GM21528 (cell line): ENCODE measurements at regions not wholly inside any gene's neighbourhood (a gene's known extent, or its start where the extent isn't known, plus 50 kb on each side); places are given as distances from the start of the nearest gene placed in this dataset.

Experiments
- ATAC-seq: cut with Tn5 transposase; IDR thresholded peaks from one replicate; pipeline ENCODE4 v1.9.1; 2021; ENCODE audit warnings: mild to moderate bottlenecking, moderate library complexity; ENCODE audit not compliant: unreplicated experiment, low FRiP score

DNA sequence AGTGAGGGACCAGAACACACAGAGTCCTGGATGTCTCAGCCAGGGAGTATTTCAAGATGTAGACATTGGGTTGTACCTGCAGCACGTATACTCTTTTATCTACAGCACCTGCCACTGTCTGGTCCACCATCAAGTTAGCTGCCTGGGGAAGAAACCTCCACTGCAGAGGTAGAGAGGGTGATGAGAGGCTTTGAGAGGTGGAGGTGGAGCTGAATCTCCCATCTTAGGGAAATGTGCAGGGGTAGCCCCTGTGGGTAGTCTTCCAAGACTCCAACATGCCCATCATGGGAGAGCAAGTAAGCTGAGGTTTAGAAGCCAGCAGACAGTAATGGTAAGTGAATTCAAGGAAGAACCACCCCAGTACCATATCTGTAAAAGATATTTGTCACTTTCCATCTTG, 93.3 kb upstream of the CELF4 start:
- ATAC-seq: no peak

DNA sequence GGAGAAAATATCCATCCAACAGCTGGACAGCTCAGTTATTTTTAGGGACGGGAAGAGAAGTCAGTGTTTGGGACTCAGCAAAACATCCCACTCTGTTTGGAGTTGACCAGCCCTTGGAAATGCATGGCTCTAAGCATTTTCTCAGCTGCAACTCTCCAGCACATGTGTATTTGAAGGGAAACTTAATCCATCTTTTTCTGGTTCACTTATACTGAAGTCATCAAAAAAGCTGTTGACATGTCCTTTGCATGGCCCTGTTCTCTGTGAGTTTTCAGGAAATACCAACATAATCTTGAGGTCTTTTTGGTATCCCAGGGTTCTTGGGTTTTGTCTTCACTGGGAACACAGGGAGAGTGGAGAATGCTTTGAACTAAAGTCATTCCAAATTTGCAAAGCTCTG, 91.9 kb upstream of the CELF4 start:
- no peak for ATAC-seq

DNA sequence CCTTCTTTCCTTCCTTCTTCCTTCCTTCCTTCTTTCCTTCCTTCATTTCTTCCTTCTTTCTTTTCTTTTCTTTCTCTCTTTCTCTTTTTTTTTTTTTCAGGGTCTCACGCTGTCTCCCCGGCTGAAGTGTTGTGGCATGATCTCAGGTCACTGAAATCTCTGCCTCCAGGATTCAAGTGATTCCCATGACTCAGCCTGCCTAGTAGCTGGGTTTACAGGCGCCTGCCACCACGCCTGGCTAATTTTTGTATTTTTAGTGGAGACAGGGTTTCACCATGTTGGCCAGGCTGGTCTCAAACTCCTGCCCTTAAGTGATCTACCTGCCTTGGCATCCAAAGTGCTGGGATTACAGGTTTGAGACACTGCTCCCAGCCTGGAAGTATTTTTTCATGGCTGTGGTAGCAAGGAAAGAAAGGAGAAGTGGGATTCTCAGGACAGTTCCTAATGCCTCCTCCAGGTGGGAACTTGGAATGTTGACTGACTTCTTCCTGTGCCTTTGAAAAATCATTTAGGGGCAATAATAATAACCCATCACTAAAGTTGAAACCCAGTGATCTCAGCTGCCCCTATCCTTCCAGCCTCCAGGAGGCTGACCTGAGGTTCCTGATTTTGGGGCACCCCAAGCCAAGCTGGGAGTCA, 89.3 kb upstream of the CELF4 start:
- ATAC-seq: no peak

DNA sequence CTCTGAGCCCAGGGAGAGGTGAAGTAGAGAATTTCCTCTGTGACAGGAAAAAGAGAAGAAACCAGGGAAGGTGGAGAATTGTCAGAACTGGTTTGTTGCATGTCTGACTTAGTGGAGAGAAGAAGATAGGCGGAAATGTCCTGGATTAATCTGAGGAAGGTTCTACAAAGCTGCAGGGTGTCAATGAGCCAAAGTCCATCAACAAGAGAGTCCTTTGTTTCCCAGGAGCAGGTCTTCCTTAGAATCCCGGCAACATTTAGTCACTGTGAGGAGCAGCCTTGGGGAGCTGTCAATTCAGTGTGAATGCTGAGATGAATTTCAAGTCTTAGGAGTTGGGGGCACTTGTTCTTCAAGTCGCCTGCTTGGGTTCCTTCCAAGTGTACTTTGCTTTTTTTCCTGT, 88.4 kb upstream of the CELF4 start:
- ATAC-seq: no peak

DNA sequence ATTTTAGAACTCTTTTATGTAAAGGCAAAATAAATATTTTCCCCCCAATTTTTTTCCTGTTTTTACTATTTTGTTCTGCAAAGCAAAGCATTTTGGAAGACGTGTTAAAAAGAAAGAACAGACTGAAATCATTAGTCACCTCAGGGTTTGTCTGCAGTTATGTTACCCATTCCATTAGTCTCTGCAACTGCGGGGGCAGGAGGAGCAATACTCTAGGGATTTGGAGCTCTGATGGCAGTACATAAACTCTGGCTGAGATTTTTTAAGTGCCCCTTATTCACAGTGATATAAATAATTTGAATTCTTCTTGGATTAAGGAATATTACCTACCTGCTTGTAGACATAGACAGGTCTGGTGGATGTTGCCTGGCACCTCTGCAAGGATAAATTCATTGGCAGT, 88.0 kb upstream of the CELF4 start:
- no peak for ATAC-seq

DNA sequence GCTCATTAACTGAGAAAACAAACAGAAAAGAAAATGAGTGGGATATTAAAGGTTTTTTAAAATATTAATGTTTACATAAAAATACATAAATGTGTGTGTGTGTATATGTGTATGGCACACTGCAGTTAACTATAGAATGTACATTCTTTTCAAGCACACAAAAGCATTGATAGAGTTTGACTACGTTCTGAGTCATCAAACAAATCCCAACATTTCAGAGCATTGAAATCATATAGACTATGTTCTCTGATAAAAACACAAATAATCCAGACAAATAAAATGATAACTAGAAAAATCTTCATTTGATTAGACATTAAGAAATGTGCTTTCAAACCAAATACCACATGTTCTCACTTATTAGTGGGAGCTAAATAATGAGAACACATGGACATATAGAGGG, 84.3 kb upstream of the CELF4 start:
- ATAC-seq: no peak

DNA sequence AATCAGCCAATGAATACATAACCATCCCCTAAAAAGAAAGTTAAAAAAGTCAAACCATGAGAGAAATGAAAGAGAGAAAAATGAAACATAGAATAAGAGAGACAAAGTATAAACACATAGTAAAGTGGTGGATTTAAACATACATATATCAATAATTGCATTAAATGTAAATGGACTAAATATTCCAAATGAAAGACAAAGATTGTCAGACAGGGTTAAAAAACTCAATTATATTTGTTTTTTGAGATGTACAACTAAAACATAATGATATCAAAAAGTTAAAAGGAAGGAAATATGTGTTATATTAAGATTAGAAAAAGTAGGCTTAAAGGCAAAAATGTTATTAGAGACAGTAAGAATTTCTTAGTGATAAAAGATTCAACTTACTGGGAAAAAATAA, 83.8 kb upstream of the CELF4 start:
- no peak for ATAC-seq

DNA sequence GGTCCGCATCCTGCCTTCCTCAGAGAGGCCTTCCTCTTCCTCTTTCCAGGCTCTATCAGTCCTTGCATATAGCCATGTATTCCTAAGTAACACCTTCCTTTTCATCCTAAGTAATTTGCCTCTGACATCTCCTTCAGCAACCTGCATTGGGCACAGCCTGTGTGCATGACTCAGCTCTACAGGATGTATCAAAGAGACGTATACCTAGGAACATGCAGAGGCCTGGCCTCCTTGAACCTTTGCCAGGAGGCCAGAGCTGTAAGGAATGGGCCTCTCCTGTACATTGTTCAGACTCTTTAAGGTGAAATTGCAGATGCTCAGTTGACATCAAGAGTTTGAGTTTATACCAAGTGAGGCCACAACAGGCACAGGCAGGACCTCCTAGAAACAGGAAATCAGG, 76.0 kb upstream of the CELF4 start:
- ATAC-seq: no peak

DNA sequence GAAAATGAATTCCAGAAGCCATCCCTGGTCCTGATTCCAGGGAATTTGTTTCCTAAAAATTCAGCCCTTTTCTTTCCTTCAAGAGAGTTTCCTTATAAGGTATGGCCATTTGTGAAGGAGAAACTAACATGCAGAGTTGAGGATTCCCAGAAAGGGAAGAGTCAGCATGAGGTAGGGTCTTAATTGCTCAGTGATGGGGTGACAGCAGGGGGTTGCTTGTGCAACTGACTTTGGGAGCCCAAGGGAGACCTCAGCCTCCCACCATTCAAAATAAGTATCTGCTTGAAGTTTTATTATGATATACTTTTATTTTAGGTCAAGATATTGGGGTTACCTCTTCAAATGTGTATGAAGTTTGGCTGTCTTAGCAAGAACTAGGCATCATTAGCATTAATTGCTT, 74.9 kb upstream of the CELF4 start:
- ATAC-seq: no peak

DNA sequence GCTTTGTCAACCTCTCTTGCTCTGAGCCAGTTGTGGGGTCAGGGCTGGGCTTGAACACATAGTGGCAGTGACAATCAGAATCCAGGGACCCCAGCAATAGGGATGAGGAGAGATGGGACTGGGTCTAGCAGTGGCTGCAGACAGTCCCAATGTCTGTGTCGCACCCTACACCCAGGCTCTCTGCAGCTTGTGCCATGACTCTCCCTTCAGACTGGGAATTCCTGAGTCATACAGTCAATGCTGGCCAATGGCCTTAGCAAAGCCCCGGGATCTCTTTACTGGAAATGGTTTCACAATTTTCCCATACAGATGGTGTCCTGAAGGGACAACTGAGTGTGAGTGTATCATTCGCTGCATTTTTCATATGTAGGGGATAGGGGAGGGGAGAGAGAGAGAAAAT, 74.2 kb upstream of the CELF4 start:
- no peak for ATAC-seq

DNA sequence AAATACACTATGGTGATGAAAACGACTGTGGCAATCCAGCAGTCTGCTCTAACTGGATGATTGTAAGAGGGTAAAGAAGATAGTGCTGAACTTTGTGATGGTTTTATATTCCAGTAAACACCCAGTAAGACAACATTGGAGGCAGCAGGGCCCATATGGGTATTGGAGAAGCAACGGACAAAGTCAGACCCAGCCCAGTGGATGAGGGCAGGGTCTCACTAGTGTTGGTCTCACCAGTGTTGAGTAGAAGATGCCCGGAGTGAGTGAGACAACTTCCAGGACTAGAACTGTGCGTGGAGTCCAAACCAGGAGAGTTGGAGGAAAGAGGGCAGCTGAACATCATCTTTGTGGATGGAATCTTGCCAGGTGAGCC, 71.9 kb upstream of the CELF4 start:
- no peak for ATAC-seq

DNA sequence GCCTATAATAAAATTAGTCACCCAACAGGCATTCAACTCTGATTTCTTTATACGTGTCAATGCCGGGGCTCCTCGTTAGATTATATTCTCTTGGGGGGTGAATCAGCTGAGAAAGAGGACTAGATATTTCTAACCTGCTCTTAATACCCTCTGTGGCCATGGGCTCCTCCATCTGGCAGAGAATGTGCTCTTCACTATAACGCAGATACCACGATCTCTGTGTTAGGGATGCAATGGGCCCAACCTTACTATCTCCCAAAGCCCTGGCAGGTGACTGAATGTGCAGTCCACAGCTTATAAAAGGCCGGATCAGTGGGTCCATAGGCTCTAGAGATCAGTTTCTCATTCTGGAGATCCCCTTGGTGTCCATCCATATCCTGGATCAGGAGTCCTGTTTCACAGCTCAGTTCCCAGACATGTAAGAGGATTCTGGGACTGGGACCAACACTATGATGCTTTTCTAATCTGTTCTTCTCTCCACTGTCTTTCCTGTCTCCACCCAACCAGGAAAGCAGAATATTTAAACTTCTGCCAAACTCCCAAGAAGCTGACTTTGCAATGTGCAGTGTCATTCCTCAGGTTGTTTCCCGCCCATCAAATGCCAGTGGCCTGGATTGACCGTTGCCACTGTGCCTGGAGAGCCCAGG, 71.4 kb upstream of the CELF4 start:
- ATAC-seq: no peak

DNA sequence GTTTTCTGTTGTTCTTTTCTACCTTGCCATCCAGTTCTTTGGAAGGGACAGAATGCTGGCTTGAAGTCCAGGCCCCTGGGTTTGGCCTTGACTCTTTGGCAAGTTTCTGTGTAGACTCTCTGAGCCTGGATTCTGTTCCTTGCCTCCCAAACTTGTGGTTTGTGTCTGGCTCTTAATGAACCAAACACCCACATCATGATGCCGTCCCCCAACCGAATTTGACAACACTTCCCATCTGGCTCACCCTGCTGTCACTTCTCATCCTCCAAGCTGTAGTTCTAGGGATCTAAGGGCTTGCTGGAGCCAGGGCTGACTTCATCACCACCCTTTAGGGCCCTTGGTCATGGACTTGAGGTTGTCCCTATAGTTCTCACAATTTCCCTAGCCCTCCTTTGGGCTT, 68.9 kb upstream of the CELF4 start:
- ATAC-seq: no peak

DNA sequence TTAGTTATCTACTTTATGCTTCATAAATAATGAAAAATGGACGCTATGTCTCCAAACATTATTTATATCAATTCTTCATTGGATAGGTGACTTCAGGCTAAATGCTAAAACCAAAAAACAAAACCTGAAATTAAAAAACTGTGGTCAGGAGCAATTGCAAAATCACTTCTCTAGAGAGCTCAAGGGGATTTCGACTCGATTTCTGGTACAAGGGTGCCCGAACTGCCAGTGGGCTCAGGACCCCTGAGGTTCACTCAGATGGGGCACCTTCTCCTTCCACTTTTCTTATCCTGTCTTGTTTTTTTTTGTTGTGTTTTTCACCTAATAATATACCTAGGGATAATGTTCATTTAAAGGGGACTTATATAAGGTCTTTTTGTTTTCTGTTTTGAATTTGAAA, 65.8 kb upstream of the CELF4 start:
- no peak for ATAC-seq

DNA sequence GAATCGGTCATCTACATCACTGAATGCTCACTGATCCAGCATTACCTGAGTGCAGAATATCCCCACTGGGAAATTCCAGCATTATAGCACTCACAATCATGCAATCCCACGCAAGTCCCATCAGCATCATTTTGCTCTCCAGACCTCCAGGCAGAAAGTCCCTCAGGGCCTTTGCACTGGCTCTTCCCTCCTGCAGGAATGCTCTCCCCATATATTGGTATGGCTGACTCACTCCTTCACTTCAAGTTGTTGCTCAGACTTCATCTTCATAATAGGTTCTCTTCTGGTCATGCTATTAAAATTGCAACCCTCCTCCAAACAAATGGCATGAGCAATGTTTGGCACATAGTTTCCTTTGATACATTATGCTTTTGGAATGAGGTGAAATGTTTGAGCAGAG, 64.7 kb upstream of the CELF4 start:
- ATAC-seq: no peak

DNA sequence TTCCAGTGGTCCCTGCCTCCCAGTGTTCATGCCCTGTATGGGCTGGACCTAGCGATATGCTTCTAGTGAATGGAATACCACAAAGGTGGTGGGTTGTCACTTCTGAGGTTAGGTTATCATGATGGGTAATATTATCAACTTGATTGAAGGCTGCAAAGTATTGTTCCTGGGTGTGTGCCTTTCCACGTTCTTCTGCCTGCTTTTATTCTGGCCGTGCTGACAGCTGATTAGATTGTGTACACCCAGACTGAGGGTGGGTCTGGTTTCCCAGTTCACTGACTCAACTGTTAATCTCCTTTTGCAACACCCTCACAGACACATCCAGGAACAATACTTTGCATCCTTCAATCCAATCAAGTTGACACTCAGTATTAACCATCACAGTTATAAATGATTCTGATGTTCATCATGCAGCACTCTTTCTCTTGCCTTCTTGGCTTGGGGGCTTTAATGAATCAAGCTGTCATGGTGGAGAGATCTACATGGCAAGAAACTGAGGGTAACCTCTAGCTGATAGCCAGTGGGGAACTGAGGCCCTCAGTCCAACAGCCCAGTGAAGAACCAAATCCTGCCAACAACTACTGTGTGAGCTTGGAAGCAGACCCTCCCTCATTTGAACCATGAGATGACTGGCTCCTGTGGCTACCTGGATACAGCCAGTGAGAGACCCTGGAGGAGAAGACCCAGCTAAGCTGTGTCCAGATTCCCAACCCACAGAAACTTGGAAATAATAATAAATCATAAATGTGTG, 63.0 kb upstream of the CELF4 start:
- ATAC-seq: no peak

DNA sequence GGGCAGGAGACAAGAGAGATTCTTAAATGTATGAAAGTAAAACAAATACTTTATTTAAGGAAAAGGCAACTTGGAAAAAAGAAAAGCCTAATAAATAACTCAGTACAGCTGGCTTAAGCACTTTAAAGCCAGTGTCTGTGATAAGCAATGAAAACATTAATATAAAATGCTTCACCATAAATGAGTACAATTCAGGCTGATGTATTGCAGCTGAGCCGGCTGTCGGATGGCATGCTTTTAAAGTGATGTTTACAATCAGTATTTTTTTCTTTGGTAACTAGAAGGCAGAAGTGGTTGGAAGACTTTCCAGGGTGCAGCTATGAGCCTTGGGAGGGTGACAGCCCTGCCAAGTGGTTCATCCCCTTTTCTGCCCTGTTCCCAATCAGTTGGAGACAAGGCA, 58.7 kb upstream of the CELF4 start:
- ATAC-seq: no peak

DNA sequence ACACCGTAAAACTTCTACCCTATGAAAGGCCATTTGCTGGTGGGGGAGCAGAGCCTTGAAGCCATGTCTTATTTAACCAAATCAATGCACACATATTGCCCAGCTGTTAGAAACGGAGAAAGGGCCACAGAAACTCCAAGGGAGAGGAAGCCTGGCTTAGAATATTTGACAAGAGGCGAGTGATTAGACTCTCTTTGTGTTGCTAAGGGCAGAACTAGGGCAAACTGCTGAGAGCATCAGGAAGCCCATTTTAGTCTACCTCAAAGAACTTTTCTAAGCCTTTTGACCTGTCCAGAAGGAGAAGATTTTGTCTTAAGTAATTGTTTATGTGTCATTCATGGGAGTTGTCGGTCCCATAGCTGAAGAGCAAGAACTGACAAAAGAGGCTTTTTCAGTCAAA, 54.4 kb upstream of the CELF4 start:
- no peak for ATAC-seq

DNA sequence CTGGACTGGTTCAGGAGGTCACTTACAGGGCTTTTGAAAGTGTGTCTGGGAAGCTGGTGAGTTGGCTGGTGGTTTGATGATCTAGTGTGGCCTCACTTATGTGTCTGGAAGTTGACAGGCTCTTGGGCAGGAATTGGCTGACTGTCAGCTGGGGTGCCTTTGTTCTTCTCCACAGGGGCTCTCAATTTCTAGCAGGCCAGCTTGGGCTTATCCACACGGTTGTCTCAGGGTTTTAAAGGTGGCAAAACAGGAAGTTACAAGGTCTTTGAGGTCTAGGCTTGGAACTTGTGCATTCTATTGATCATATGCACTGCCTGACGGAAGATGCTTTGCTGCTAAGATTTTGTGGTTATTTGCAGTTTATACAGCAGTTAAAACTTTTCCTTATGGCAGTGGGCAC, 52.0 kb upstream of the CELF4 start:
- no peak for ATAC-seq
